Mesendoderm (in vitro differentiated cells): ENCODE measurements at regions not wholly inside any gene's neighbourhood (a gene's known extent, or its start where the extent isn't known, plus 50 kb on each side); places are given as distances from the start of the nearest gene placed in this dataset.
"Not testable (repeated sequence)": the region's sequence is repeated elsewhere in the genome, so short reads cannot be mapped to it uniquely, and the experiment has no call there.

Experiments used
- DNase-seq: peaks from one replicate; pipeline ENCODE4 v3.0.0; 2013
- H2AK5ac ChIP-seq: 2 replicates; pipeline ENCODE4 v1.6.1; 2013; ENCODE audit warnings: low read length, inconsistent platforms
- H2BK120ac ChIP-seq: 2 replicates; pipeline ENCODE4 v1.6.1; 2013; ENCODE audit warnings: low read depth, mild to moderate bottlenecking, low read length, moderate library complexity, mixed read lengths
- H2BK15ac ChIP-seq: replicated peaks from 2 replicates; pipeline ENCODE4 v1.6.1; 2013; ENCODE audit warnings: low read depth, mild to moderate bottlenecking, moderate library complexity
- H2BK5ac ChIP-seq: 2 replicates; pipeline ENCODE4 v1.6.1; 2013; ENCODE audit warnings: low read length, inconsistent platforms
- H3K18ac ChIP-seq: 2 replicates; pipeline ENCODE4 v1.6.1; 2013; ENCODE audit warnings: mild to moderate bottlenecking, low read length, mixed read lengths
- H3K23ac ChIP-seq: one replicate; pipeline ENCODE4 v1.6.1; 2013; ENCODE audit warnings: low read length
- H3K27ac ChIP-seq: 2 replicates; pipeline ENCODE4 v1.5.1; 2013; ENCODE audit warnings: low read depth, mild to moderate bottlenecking, inconsistent platforms, low read length, moderate library complexity
- H3K27me3 ChIP-seq: 2 replicates; pipeline ENCODE4 v1.6.1; 2013; ENCODE audit warnings: low read length, control low read depth, mild to moderate bottlenecking, inconsistent platforms; ENCODE audit not compliant: insufficient read depth, poor library complexity
- H3K36me3 ChIP-seq: 2 replicates; pipeline ENCODE4 v1.6.1; 2013; ENCODE audit warnings: low read length, inconsistent platforms; ENCODE audit not compliant: control insufficient read depth, insufficient read depth
- H3K4ac ChIP-seq: one replicate; pipeline ENCODE4 v1.6.1; 2013; ENCODE audit warnings: low read depth, mild to moderate bottlenecking, low read length, moderate library complexity
- H3K4me1 ChIP-seq: 2 replicates; pipeline ENCODE4 v1.6.1; 2013; ENCODE audit warnings: low read depth, low read length, inconsistent platforms; ENCODE audit not compliant: control insufficient read depth
- H3K4me2 ChIP-seq: 2 replicates; pipeline ENCODE4 v1.6.1; 2013; ENCODE audit warnings: low read length
- H3K4me3 ChIP-seq: 2 replicates; pipeline ENCODE4 v1.5.1; 2013; ENCODE audit warnings: mild to moderate bottlenecking, low read length
- H3K56ac ChIP-seq: one replicate; pipeline ENCODE4 v1.6.1; 2013; ENCODE audit warnings: low read length
- H3K79me1 ChIP-seq: 2 replicates; pipeline ENCODE4 v1.6.1; 2013; ENCODE audit warnings: low read length, inconsistent platforms
- H3K79me2 ChIP-seq: 2 replicates; pipeline ENCODE4 v1.6.1; 2013; ENCODE audit warnings: mild to moderate bottlenecking, low read length; ENCODE audit not compliant: control insufficient read depth, insufficient read depth
- H3K9ac ChIP-seq: 2 replicates; pipeline ENCODE4 v1.6.1; 2013; ENCODE audit warnings: low read length, inconsistent platforms
- H4K5ac ChIP-seq: one replicate; pipeline ENCODE4 v1.6.1; 2013; ENCODE audit warnings: low read length
- H4K8ac ChIP-seq: one replicate; pipeline ENCODE4 v1.6.1; 2013; ENCODE audit warnings: low read depth, mild to moderate bottlenecking, control low read depth, low read length, moderate library complexity
- WGBS: extraction: QIAGEN DNeasy Blood & Tissue Kit; methylation state at CpG from one replicate; pipeline ENCODE4 v1.1.7; 2013; ENCODE audit warnings: low lambda C conversion rate, missing lambda C conversion rate; ENCODE audit not compliant: insufficient coverage; ENCODE audit errors: extremely low coverage; 5-methylcytosine and 5-hydroxymethylcytosine counted together

DNA sequence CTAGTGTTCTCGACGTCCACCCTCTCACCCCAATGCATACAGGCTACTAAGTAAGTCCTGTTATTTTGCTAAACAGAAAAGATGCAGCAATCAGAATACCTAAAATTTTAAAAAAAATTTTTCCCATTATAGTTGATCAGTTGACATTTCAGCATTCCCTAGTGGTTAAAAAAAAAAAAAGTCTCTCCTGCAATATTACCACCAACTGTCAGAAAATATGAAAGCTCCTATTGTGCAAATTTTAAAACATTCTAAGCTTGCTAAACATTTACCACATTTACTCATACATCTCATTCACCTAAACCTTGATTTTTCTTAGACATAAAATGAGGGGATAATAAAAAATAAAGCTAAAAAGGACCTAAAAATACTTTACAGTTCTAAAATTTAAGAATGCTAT, 165.6 kb downstream of the AVL9 start:
- H3K56ac ChIP-seq: no peak overlapping the region
- H3K4me3 ChIP-seq: no peak overlapping the region
- WGBS: no CpG with 5 or more reads among the region's 2 CpGs
- H3K36me3 ChIP-seq: no peaks in the 10 kb centered on the region
- H3K79me1 ChIP-seq: no peaks in the 10 kb centered on the region
- H2AK5ac ChIP-seq: no peak overlapping the region
- H2BK5ac ChIP-seq: no peak overlapping the region
- no peak overlapping the region for H3K9ac ChIP-seq
- H3K4me2 ChIP-seq: no peak overlapping the region
- H3K23ac ChIP-seq: no peak overlapping the region
- H2BK15ac ChIP-seq: no peak overlapping the region
- no peak overlapping the region for H4K8ac ChIP-seq
- H3K27me3 ChIP-seq: no peaks in the 10 kb centered on the region
- H2BK120ac ChIP-seq: no peak overlapping the region
- no peak for DNase-seq
- no peaks in the 10 kb centered on the region for H3K4me1 ChIP-seq
- H3K79me2 ChIP-seq: no peaks in the 10 kb centered on the region
- no peak overlapping the region for H3K18ac ChIP-seq
- no peak overlapping the region for H4K5ac ChIP-seq
- H3K4ac ChIP-seq: no peak overlapping the region
- H3K27ac ChIP-seq: no peak overlapping the region

DNA sequence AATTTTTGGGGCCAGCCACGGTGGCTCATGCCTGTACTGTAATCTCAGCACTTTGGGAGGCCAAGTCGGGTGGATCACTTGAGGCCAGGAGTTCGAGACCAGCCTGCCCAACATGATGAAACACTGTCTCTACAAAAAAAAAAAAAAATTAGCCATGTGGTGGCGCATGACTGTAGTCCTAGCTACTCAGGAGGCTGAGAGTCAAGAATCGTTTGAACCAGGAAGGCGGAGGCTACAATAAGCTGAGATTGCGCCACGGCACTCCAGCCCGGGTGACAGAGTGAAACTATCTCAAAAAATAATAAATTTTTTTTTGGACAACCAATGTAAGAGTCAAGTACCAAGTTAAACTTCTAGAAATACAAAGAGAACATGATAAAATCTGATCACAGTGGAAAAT, 164.6 kb downstream of the AVL9 start:
- H3K4me2 ChIP-seq: no peak overlapping the region
- DNase-seq: no peak
- H3K4ac ChIP-seq: no peak overlapping the region
- no peak overlapping the region for H4K8ac ChIP-seq
- WGBS: no CpG with 5 or more reads among the region's 9 CpGs
- no peaks in the 10 kb centered on the region for H3K27me3 ChIP-seq
- no peak overlapping the region for H3K27ac ChIP-seq
- no peaks in the 10 kb centered on the region for H3K79me2 ChIP-seq
- no peak overlapping the region for H3K56ac ChIP-seq
- H2AK5ac ChIP-seq: no peak overlapping the region
- no peaks in the 10 kb centered on the region for H3K36me3 ChIP-seq
- H2BK5ac ChIP-seq: no peak overlapping the region
- H3K9ac ChIP-seq: no peak overlapping the region
- no peaks in the 10 kb centered on the region for H3K4me1 ChIP-seq
- no peak overlapping the region for H3K18ac ChIP-seq
- no peaks in the 10 kb centered on the region for H3K79me1 ChIP-seq
- H4K5ac ChIP-seq: no peak overlapping the region
- H3K23ac ChIP-seq: no peak overlapping the region
- H3K4me3 ChIP-seq: no peak overlapping the region
- no peak overlapping the region for H2BK15ac ChIP-seq
- no peak overlapping the region for H2BK120ac ChIP-seq

DNA sequence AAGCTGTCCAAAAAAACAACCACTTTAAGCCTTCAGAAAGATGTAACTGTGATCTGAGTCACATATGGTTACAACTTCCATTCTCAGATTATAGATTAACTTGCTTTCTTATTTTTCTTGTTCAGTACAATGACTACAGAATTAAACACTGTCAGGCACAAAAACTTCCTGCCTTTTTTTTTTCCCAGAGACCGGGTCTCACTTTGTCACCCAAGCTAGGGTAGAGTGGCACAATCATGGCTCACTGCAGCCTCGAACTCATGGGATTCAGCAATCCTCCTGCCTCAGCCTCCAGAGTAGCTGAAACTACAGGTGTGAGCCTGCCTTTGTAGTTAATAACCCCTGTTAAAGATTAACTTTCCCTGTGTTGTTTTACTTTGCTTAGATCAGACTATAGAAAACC, 163.2 kb downstream of the AVL9 start:
- no peak overlapping the region for H3K23ac ChIP-seq
- no peak overlapping the region for H3K4me2 ChIP-seq
- no peak for DNase-seq
- H3K18ac ChIP-seq: no peak overlapping the region
- no peak overlapping the region for H3K9ac ChIP-seq
- no peak overlapping the region for H3K4ac ChIP-seq
- H2BK5ac ChIP-seq: no peak overlapping the region
- no peaks in the 10 kb centered on the region for H3K36me3 ChIP-seq
- WGBS: no CpG with 5 or more reads among the region's 2 CpGs
- H3K79me1 ChIP-seq: no peaks in the 10 kb centered on the region
- no peak overlapping the region for H3K27ac ChIP-seq
- no peaks in the 10 kb centered on the region for H3K79me2 ChIP-seq
- H4K5ac ChIP-seq: no peak overlapping the region
- H3K27me3 ChIP-seq: no peaks in the 10 kb centered on the region
- H2BK120ac ChIP-seq: no peak overlapping the region
- H3K56ac ChIP-seq: no peak overlapping the region
- H2BK15ac ChIP-seq: no peak overlapping the region
- H3K4me3 ChIP-seq: no peak overlapping the region
- no peak overlapping the region for H2AK5ac ChIP-seq
- H4K8ac ChIP-seq: no peak overlapping the region
- H3K4me1 ChIP-seq: no peaks in the 10 kb centered on the region

DNA sequence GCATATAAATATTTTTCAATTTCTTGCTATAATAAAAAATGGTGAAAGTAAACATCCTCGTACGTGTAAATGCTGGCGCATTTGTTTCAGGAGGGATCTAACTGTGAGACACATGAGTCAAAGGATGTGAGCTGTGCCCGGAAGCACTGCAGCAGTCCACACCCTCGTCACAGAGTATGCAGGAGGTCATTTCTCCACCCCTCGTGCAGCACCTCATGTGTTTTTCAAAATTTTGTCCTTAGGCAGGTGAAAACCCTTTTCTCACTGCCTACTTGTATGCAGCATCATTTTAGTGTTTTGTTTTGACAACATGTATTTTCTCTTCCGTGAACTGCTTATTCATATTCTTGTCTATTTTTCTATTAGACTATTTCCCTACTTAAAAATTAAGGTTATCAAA, 162.7 kb downstream of the AVL9 start:
- no peak overlapping the region for H3K18ac ChIP-seq
- no peak overlapping the region for H2BK15ac ChIP-seq
- H3K23ac ChIP-seq: no peak overlapping the region
- no peak overlapping the region for H4K8ac ChIP-seq
- H3K4me3 ChIP-seq: no peak overlapping the region
- no peak overlapping the region for H2BK5ac ChIP-seq
- H3K4me1 ChIP-seq: no peaks in the 10 kb centered on the region
- no peaks in the 10 kb centered on the region for H3K36me3 ChIP-seq
- H2BK120ac ChIP-seq: no peak overlapping the region
- no peak overlapping the region for H3K4ac ChIP-seq
- H3K4me2 ChIP-seq: no peak overlapping the region
- no peaks in the 10 kb centered on the region for H3K79me1 ChIP-seq
- no peak overlapping the region for H4K5ac ChIP-seq
- no CpG with 5 or more reads among the region's 7 CpGs for WGBS
- DNase-seq: no peak
- no peak overlapping the region for H3K27ac ChIP-seq
- no peaks in the 10 kb centered on the region for H3K27me3 ChIP-seq
- no peaks in the 10 kb centered on the region for H3K79me2 ChIP-seq
- no peak overlapping the region for H2AK5ac ChIP-seq
- H3K56ac ChIP-seq: no peak overlapping the region
- no peak overlapping the region for H3K9ac ChIP-seq

DNA sequence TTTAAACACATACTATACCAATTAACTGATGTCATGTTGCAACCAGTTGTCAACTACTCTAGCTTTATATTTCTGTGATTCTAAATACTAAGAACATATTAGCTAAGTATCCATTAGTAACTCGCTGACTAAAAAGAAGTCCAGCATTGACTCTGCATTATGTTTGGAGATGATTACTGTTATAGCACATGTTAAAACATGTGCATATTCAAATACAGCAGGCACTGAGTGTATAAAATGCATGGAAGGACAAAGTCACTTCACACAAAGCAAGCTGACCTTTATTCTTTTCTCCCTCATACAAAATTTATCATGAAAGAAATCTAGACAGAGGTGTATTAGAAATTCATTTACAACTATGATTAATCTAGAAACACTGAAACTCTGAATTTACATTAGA, 159.3 kb downstream of the AVL9 start:
- not testable (repeated sequence) for H2BK120ac ChIP-seq, H3K23ac ChIP-seq, H3K56ac ChIP-seq, H2BK5ac ChIP-seq, H3K4me3 ChIP-seq, H3K79me1 ChIP-seq, H4K8ac ChIP-seq, H4K5ac ChIP-seq, H3K4me2 ChIP-seq, H3K9ac ChIP-seq, H3K4ac ChIP-seq, H3K27me3 ChIP-seq, H3K79me2 ChIP-seq, DNase-seq, H2BK15ac ChIP-seq, H2AK5ac ChIP-seq, H3K18ac ChIP-seq, H3K27ac ChIP-seq, H3K36me3 ChIP-seq, H3K4me1 ChIP-seq
- no CpG with 5 or more reads among the region's 1 CpG for WGBS

DNA sequence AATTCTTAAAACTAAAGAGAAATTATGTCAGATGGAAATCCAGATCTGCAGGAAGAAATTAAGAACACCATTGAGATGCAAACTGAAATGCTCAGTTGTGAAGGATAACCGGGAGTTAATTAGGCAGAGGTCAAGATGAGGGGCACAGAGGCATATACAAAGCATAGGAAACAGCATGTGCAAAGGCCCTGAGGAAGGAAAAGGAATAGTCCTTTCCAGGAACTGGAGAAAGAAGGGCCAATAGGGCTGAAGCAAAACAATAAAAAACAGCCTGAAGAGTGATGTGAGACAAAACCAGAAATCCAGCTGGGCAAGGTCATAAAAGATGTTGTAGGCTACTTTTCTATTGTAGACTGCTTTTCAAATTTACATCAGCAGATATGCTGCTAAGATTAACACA, 155.1 kb downstream of the AVL9 start:
- not testable (repeated sequence) for H3K9ac ChIP-seq, DNase-seq, H2BK5ac ChIP-seq, H3K4me2 ChIP-seq, H4K8ac ChIP-seq, H3K4me3 ChIP-seq, H2BK120ac ChIP-seq, H3K4me1 ChIP-seq, H3K18ac ChIP-seq, H4K5ac ChIP-seq, H3K23ac ChIP-seq, H3K79me2 ChIP-seq, H3K4ac ChIP-seq, H3K79me1 ChIP-seq, H2AK5ac ChIP-seq, H3K27me3 ChIP-seq, H2BK15ac ChIP-seq, H3K56ac ChIP-seq, H3K27ac ChIP-seq, H3K36me3 ChIP-seq
- no CpG with 5 or more reads among the region's 1 CpG for WGBS
